ENCODE measurements at regions not wholly inside any gene's neighbourhood (a gene's known extent, or its start where the extent isn't known, plus 50 kb on each side); places are given as distances from the start of the nearest gene placed in this dataset.

- no peak for DNase-seq
Measured at GRCh38 chr3:135755330-135756105, 210.0 kb upstream of the PPP2R3A start.

GRCh38 chr3:135756106-135756668 lies 209.3 kb upstream of the PPP2R3A start:
- DNase-seq, result no peak

- DNase-seq, result no peak
Measured at GRCh38 chr3:135757421-135757820, 208.1 kb upstream of the PPP2R3A start.

GRCh38 chr3:135758961-135759360 lies 206.6 kb upstream of the PPP2R3A start:
- no peak for DNase-seq

GRCh38 chr3:135759651-135760050 lies 205.9 kb upstream of the PPP2R3A start:
- DNase-seq, result no peak

- no peak for DNase-seq
Measured at GRCh38 chr3:135760581-135760980, 204.9 kb upstream of the PPP2R3A start.

- DNase-seq, result no peak
Measured at GRCh38 chr3:135762188-135762856, 203.2 kb upstream of the PPP2R3A start.

- DNase-seq, result no peak
Measured at GRCh38 chr3:135766115-135766514, 199.4 kb upstream of the PPP2R3A start.

GRCh38 chr3:135771760-135772159 lies 193.8 kb upstream of the PPP2R3A start:
- DNase-seq, result no peak

- DNase-seq, result no peak
Measured at GRCh38 chr3:135779024-135779423, 186.5 kb upstream of the PPP2R3A start.

GRCh38 chr3:135779590-135780235 lies 185.8 kb upstream of the PPP2R3A start:
- no peak for DNase-seq

GRCh38 chr3:135781026-135781815 lies 184.3 kb upstream of the PPP2R3A start:
- no peak for DNase-seq

- DNase-seq, result no peak
Measured at GRCh38 chr3:135784557-135784956, 181.0 kb upstream of the PPP2R3A start.

- no peak for DNase-seq
Measured at GRCh38 chr3:135788146-135788545, 177.4 kb upstream of the PPP2R3A start.

- DNase-seq, result no peak
Measured at GRCh38 chr3:135788978-135789377, 176.6 kb upstream of the PPP2R3A start.

- no peak for DNase-seq
Measured at GRCh38 chr3:135792174-135792573, 173.4 kb upstream of the PPP2R3A start.

GRCh38 chr3:135792858-135793475 lies 172.6 kb upstream of the PPP2R3A start:
- no peak for DNase-seq

GRCh38 chr3:135800071-135800549 lies 165.4 kb upstream of the PPP2R3A start:
- no peak for DNase-seq

- DNase-seq, result no peak
Measured at GRCh38 chr3:135801018-135801417, 164.5 kb upstream of the PPP2R3A start.

GRCh38 chr3:135802171-135802570 lies 163.4 kb upstream of the PPP2R3A start:
- no peak for DNase-seq

- no peak for DNase-seq
Measured at GRCh38 chr3:135803028-135803692, 162.4 kb upstream of the PPP2R3A start.

- DNase-seq, result no peak
Measured at GRCh38 chr3:135805752-135806151, 159.8 kb upstream of the PPP2R3A start.

Data from activated CD8-positive, alpha-beta memory T cell treated with anti-CD3 and anti-CD28 coated beads, Interleukin-2, amount 50 U/mL, for 4 hours (primary cell).